Peyer's patch (tissue), 4 donors: ENCODE measurements at regions not wholly inside any gene's neighbourhood (a gene's known extent, or its start where the extent isn't known, plus 50 kb on each side); places are given as distances from the start of the nearest gene placed in this dataset.

Source experiments
- DNase-seq, 3 donors: peaks; one replicate each; pipeline ENCODE4 v3.0.0-alpha.2; 2017 to 2019
- H3K27ac ChIP-seq, 4 donors: fragments of 200-600 bp; sonication (generic); one replicate each; pipeline ENCODE4 v1.5.1; 2016 to 2019
- H3K27me3 ChIP-seq, 2 donors: fragments of 200-600 bp; sonication (generic); one replicate each; pipeline ENCODE4 v1.5.1; 2019
- H3K36me3 ChIP-seq, 3 donors: fragments of 200-600 bp; sonication (generic); one replicate each; pipeline ENCODE4 v1.5.1; 2016 to 2019
- H3K4me1 ChIP-seq, 4 donors: fragments of 200-600 bp; sonication (generic); one replicate each; pipeline ENCODE4 v1.5.1; 2016 to 2019
- H3K4me3 ChIP-seq, 4 donors: fragments of 200-600 bp; sonication (generic); 1 replicate in 3 of 4; 2 replicates in 1 of 4; pipeline ENCODE4 v1.5.1; 2016 to 2019; ENCODE audit warnings: mild to moderate bottlenecking in 1 of 4
- H3K9me3 ChIP-seq, 4 donors: fragments of 200-600 bp; sonication (generic); one replicate each; pipeline ENCODE4 v1.5.1; 2016 to 2019; ENCODE audit warnings: mild to moderate bottlenecking in 1 of 4
- POLR2A ChIP-seq, 2 donors: fragments of 450-650 bp; IDR thresholded peaks; one replicate each; pipeline ENCODE4 v1.5.1; 2017; ENCODE audit warnings: antibody characterized with exemption in 2 of 2, mild to moderate bottlenecking in 2 of 2, moderate library complexity in 2 of 2
- TF ChIP-seq, protein P1 (sequence below), 6 experiments: fragments of 450-650 bp in 4 of 6; fragments of 200-600 bp in 2 of 6; sonication (generic) in 1 of 6; IDR thresholded peaks; one replicate each; pipeline ENCODE4 v1.5.1; 2017 to 2019; ENCODE audit warnings: antibody characterized with exemption in 6 of 6, mild to moderate bottlenecking in 3 of 6, moderate library complexity in 1 of 6

DNA sequence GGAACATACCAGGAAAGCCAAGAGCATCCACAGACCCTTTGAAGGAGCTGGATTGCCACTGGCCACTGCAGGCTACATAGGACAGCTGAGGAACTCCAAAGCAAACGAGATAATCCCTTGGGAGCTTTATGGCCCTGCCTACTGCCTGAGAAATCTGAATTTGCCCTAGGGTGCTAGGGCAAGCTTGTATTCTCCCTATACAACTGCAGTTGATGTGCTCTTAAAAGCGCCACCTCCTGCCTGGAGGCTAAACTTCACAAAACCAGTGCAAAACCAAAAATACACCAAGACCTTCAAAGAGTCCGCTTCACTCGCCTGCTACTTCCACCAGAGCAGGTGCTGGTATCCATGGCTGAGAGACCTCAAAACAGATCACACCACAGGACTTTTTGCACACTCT, 99.6 kb upstream of the KRR1 start:
- Histone ChIP-seq H3K36me3 (no peaks in the 10 kb centered on the region), H3K27me3 (no peaks in the 10 kb centered on the region), H3K4me3 (no peak overlapping the region), H3K4me1 (no peaks in the 10 kb centered on the region), H3K9me3 (no peaks in the 10 kb centered on the region), H3K27ac (no peak overlapping the region)
- no peak for TF ChIP-seq POLR2A (IDR thresholded peaks at IDR 0.05)
- TF ChIP-seq, protein P1, sequence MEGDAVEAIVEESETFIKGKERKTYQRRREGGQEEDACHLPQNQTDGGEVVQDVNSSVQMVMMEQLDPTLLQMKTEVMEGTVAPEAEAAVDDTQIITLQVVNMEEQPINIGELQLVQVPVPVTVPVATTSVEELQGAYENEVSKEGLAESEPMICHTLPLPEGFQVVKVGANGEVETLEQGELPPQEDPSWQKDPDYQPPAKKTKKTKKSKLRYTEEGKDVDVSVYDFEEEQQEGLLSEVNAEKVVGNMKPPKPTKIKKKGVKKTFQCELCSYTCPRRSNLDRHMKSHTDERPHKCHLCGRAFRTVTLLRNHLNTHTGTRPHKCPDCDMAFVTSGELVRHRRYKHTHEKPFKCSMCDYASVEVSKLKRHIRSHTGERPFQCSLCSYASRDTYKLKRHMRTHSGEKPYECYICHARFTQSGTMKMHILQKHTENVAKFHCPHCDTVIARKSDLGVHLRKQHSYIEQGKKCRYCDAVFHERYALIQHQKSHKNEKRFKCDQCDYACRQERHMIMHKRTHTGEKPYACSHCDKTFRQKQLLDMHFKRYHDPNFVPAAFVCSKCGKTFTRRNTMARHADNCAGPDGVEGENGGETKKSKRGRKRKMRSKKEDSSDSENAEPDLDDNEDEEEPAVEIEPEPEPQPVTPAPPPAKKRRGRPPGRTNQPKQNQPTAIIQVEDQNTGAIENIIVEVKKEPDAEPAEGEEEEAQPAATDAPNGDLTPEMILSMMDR (IDR thresholded peaks at IDR 0.05): no peak
- no peak for DNase-seq

- no peak for TF ChIP-seq POLR2A (IDR thresholded peaks at IDR 0.05)
- TF ChIP-seq, protein P1 (IDR thresholded peaks at IDR 0.05): no peak
- H3K4me1 ChIP-seq: no peaks in the 10 kb centered on the region
- no peaks in the 10 kb centered on the region for H3K36me3 ChIP-seq
- no peaks in the 10 kb centered on the region for H3K9me3 ChIP-seq
- no peak overlapping the region for H3K27ac ChIP-seq
- H3K4me3 ChIP-seq: no peak overlapping the region
- H3K27me3 ChIP-seq: no peaks in the 10 kb centered on the region
- DNase-seq: no peak
Measured at GRCh38 chr12:75606956-75607355, 95.5 kb upstream of the KRR1 start.

GRCh38 chr12:75606151-75606550, 94.7 kb upstream of the KRR1 start:
- Histone ChIP-seq H3K4me1 (no peaks in the 10 kb centered on the region), H3K4me3 (no peak overlapping the region), H3K27ac (no peak overlapping the region), H3K9me3 (no peaks in the 10 kb centered on the region), H3K27me3 (no peaks in the 10 kb centered on the region), H3K36me3 (no peaks in the 10 kb centered on the region)
- TF ChIP-seq, protein P1 (IDR thresholded peaks at IDR 0.05): no peak
- no peak for TF ChIP-seq POLR2A (IDR thresholded peaks at IDR 0.05)
- DNase-seq: no peak

- DNase-seq: no peak
- Histone ChIP-seq H3K27ac (no peak overlapping the region), H3K9me3 (no peaks in the 10 kb centered on the region), H3K4me3 (no peak overlapping the region), H3K4me1 (no peaks in the 10 kb centered on the region), H3K27me3 (no peaks in the 10 kb centered on the region), H3K36me3 (no peaks in the 10 kb centered on the region)
- no peak for TF ChIP-seq POLR2A (IDR thresholded peaks at IDR 0.05)
- TF ChIP-seq, protein P1 (IDR thresholded peaks at IDR 0.05): no peak
Measured at GRCh38 chr12:75603475-75603874, 92.1 kb upstream of the KRR1 start.

DNA sequence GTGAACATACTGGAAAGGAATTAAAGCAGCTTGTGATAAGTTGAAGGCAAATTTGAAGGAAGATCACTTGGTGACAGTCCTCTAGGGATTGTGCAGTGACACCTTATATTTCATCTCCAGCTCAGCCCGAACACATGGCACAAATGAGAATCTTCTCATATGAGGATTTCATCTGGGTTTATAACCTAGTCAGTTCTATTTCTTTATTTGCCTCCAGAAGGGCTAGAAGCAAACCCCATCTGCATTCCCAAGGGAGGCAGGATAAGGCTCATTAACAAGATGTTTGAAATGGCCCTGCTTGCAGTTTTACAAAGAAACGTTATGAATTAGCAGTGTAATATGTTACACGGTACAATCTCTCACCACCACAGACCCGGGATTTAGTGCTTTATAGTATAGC, 90.7 kb upstream of the KRR1 start:
- no peaks in the 10 kb centered on the region for H3K9me3 ChIP-seq
- H3K4me1 ChIP-seq: no peaks in the 10 kb centered on the region
- H3K4me3 ChIP-seq: no peak overlapping the region
- H3K27me3 ChIP-seq: no peaks in the 10 kb centered on the region
- no peak for DNase-seq
- H3K27ac ChIP-seq: no peak overlapping the region
- TF ChIP-seq, protein P1 (IDR thresholded peaks at IDR 0.05): no peak
- TF ChIP-seq POLR2A (IDR thresholded peaks at IDR 0.05): no peak
- no peaks in the 10 kb centered on the region for H3K36me3 ChIP-seq

- DNase-seq: no peak
- H3K9me3 ChIP-seq: no peaks in the 10 kb centered on the region
- no peak overlapping the region for H3K27ac ChIP-seq
- no peaks in the 10 kb centered on the region for H3K4me1 ChIP-seq
- H3K36me3 ChIP-seq: no peaks in the 10 kb centered on the region
- H3K27me3 ChIP-seq: no peaks in the 10 kb centered on the region
- TF ChIP-seq, protein P1 (IDR thresholded peaks at IDR 0.05): no peak
- no peak for TF ChIP-seq POLR2A (IDR thresholded peaks at IDR 0.05)
- H3K4me3 ChIP-seq: no peak overlapping the region
Measured at GRCh38 chr12:75600146-75600545, 88.7 kb upstream of the KRR1 start.
